Smooth muscle cell (in vitro differentiated cells): ENCODE measurements at regions not wholly inside any gene's neighbourhood (a gene's known extent, or its start where the extent isn't known, plus 50 kb on each side); places are given as distances from the start of the nearest gene placed in this dataset.

Experiments
- DNase-seq: peaks from one replicate; lab custom pipeline; 2025; ENCODE audit not compliant: unreplicated experiment; lab: John Stamatoyannopoulos, UW
- H2AFZ ChIP-seq: fragments of 200-600 bp; sonication (generic); 2 replicates; pipeline ENCODE4 v1.6.0; 2016; ENCODE audit warnings: antibody characterized with exemption, low read depth, mild to moderate bottlenecking
- H3F3A ChIP-seq: fragments of 200-600 bp; sonication (generic); 2 replicates; pipeline ENCODE4 v1.6.0; 2017; ENCODE audit warnings: antibody characterized with exemption, low read depth
- H3K27ac ChIP-seq: fragments of 200-600 bp; sonication (generic); 2 replicates; pipeline ENCODE4 v1.5.1; 2016; ENCODE audit warnings: low read depth, mild to moderate bottlenecking
- H3K27me3 ChIP-seq: fragments of 200-600 bp; sonication (generic); 2 replicates; pipeline ENCODE4 v1.6.1; 2016; ENCODE audit warnings: low read depth, mild to moderate bottlenecking
- H3K36me3 ChIP-seq: fragments of 200-600 bp; sonication (generic); 2 replicates; pipeline ENCODE4 v1.5.1; 2016; ENCODE audit warnings: low read depth
- H3K4me1 ChIP-seq: fragments of 200-600 bp; sonication (generic); 2 replicates; pipeline ENCODE4 v1.5.1; 2016; ENCODE audit warnings: low read depth
- H3K4me2 ChIP-seq: fragments of 200-600 bp; sonication (generic); 2 replicates; pipeline ENCODE4 v1.6.0; 2016; ENCODE audit warnings: mild to moderate bottlenecking
- H3K4me3 ChIP-seq: fragments of 200-600 bp; sonication (generic); 2 replicates; pipeline ENCODE4 v1.5.1; 2016; ENCODE audit warnings: mild to moderate bottlenecking
- H3K79me2 ChIP-seq: fragments of 200-600 bp; sonication (generic); 2 replicates; pipeline ENCODE4 v1.6.0; 2016; ENCODE audit warnings: low read depth, mild to moderate bottlenecking
- H3K9ac ChIP-seq: fragments of 200-600 bp; sonication (generic); 2 replicates; pipeline ENCODE4 v1.6.0; 2016; ENCODE audit warnings: low read depth
- H3K9me3 ChIP-seq: fragments of 200-600 bp; sonication (generic); replicated peaks from 2 replicates; pipeline ENCODE4 v1.5.1; 2016; ENCODE audit warnings: low read depth
- H4K20me1 ChIP-seq: fragments of 200-600 bp; sonication (generic); 2 replicates; pipeline ENCODE4 v1.6.0; 2016; ENCODE audit warnings: low read depth
- CTCF ChIP-seq: fragments of 200-600 bp; sonication (generic); IDR thresholded peaks from 2 replicates; pipeline ENCODE4 v1.5.1; 2017; ENCODE audit warnings: borderline replicate concordance, mild to moderate bottlenecking, antibody characterized with exemption; ENCODE audit not compliant: insufficient read depth, poor library complexity, severe bottlenecking
- WGBS: methylation state at CpG from one replicate; pipeline ENCODE4 v1.1.7; 2016; ENCODE audit warnings: low lambda C conversion rate; 5-methylcytosine and 5-hydroxymethylcytosine counted together

- no peak overlapping the region for H2AFZ ChIP-seq
- no peak overlapping the region for H3K4me2 ChIP-seq
- no peaks in the 10 kb centered on the region for H3F3A ChIP-seq
- H3K79me2 ChIP-seq = no peaks in the 10 kb centered on the region
- no peaks in the 10 kb centered on the region for H3K4me1 ChIP-seq
- no peak for TF ChIP-seq CTCF
- H3K27me3 ChIP-seq = no peaks in the 10 kb centered on the region
- H3K9me3 ChIP-seq = no peaks in the 10 kb centered on the region
- no peak overlapping the region for H3K27ac ChIP-seq
- DNase-seq = no peak
- no peak overlapping the region for H3K9ac ChIP-seq
- H3K4me3 ChIP-seq = no peak overlapping the region
- H3K36me3 ChIP-seq = no peaks in the 10 kb centered on the region
- no peaks in the 10 kb centered on the region for H4K20me1 ChIP-seq
These were observed 170.3 kb upstream of the DUSP10 start for GRCh38 chr1:221912230-221912629.

GRCh38 chr1:221911714-221912113 is 169.8 kb upstream of the DUSP10 start:
- Histone ChIP-seq H3K79me2 (no peaks in the 10 kb centered on the region), H3K27me3 (no peaks in the 10 kb centered on the region), H3K27ac (no peak overlapping the region), H2AFZ (no peak overlapping the region), H3K36me3 (no peaks in the 10 kb centered on the region), H3K9ac (no peak overlapping the region), H4K20me1 (no peaks in the 10 kb centered on the region), H3K4me1 (no peaks in the 10 kb centered on the region), H3F3A (no peaks in the 10 kb centered on the region), H3K4me3 (no peak overlapping the region), H3K4me2 (no peak overlapping the region), H3K9me3 (no peaks in the 10 kb centered on the region)
- no peak for TF ChIP-seq CTCF
- no peak for DNase-seq
- WGBS = 83% methylated on average over 1 of the region's 1 CpG

GRCh38 chr1:221910222-221910621 is 168.3 kb upstream of the DUSP10 start:
- TF ChIP-seq CTCF = no peak
- H3K4me2 ChIP-seq = no peak overlapping the region
- 86% methylated on average over 4 of the region's 4 CpGs for WGBS

GRCh38 chr1:221908573-221908972 is 166.7 kb upstream of the DUSP10 start:
- H3K79me2 ChIP-seq = no peaks in the 10 kb centered on the region
- TF ChIP-seq CTCF = no peak
- H3K27ac ChIP-seq = no peak overlapping the region
- H3K36me3 ChIP-seq = no peaks in the 10 kb centered on the region
- no peak overlapping the region for H3K4me2 ChIP-seq
- WGBS = 79% methylated on average over 4 of the region's 4 CpGs
- no peaks in the 10 kb centered on the region for H3K4me1 ChIP-seq
- H2AFZ ChIP-seq = no peak overlapping the region
- H3K4me3 ChIP-seq = no peak overlapping the region
- H3K9me3 ChIP-seq = no peaks in the 10 kb centered on the region
- no peaks in the 10 kb centered on the region for H3K27me3 ChIP-seq
- H4K20me1 ChIP-seq = no peaks in the 10 kb centered on the region
- no peak for DNase-seq
- H3K9ac ChIP-seq = no peak overlapping the region
- no peaks in the 10 kb centered on the region for H3F3A ChIP-seq

More at GRCh38 chr1:221910222-221910621, 168.3 kb upstream of the DUSP10 start:
- DNase-seq = no peak
- H4K20me1 ChIP-seq = no peaks in the 10 kb centered on the region
- no peak overlapping the region for H3K9ac ChIP-seq
- no peaks in the 10 kb centered on the region for H3K36me3 ChIP-seq
- H2AFZ ChIP-seq = no peak overlapping the region
- no peaks in the 10 kb centered on the region for H3F3A ChIP-seq
- H3K4me1 ChIP-seq = no peaks in the 10 kb centered on the region
- no peak overlapping the region for H3K4me3 ChIP-seq
- no peaks in the 10 kb centered on the region for H3K9me3 ChIP-seq
- H3K79me2 ChIP-seq = no peaks in the 10 kb centered on the region
- no peaks in the 10 kb centered on the region for H3K27me3 ChIP-seq
- H3K27ac ChIP-seq = no peak overlapping the region
